Neural progenitor cell (in vitro differentiated cells): ENCODE measurements at regions not wholly inside any gene's neighbourhood (a gene's known extent, or its start where the extent isn't known, plus 50 kb on each side); places are given as distances from the start of the nearest gene placed in this dataset.

Source experiments
- EZH2 ChIP-seq: fragments of 200-600 bp; sonication (generic); IDR thresholded peaks from 2 replicates; pipeline ENCODE4 v1.6.1; 2017; ENCODE audit warnings: antibody characterized with exemption, mild to moderate bottlenecking, moderate library complexity
- TF ChIP-seq, protein P1 (sequence below): fragments of 200-600 bp; sonication (generic); IDR thresholded peaks from 2 replicates; pipeline ENCODE4 v1.5.1; 2017; ENCODE audit warnings: antibody characterized with exemption, mild to moderate bottlenecking

DNA sequence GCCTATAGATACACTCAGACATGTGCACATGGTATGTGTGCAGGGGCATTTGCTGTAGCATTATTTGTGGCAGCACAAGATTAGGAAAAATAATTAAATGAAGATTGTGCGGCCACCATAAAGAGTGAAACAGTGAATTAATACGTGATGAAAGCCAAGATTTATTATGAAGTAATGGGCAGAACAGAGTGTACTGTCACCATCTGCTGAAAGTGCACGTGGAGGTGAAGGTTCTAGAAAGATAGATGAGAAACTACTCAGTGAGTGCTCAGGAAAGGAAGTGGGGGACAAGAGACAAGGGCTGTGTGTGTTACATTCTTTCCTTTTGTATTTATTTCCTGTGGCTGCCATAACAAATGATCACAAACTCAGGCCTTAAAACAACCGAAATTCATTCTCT lies 246.1 kb upstream of the ATP10A start:
- TF ChIP-seq, protein P1, sequence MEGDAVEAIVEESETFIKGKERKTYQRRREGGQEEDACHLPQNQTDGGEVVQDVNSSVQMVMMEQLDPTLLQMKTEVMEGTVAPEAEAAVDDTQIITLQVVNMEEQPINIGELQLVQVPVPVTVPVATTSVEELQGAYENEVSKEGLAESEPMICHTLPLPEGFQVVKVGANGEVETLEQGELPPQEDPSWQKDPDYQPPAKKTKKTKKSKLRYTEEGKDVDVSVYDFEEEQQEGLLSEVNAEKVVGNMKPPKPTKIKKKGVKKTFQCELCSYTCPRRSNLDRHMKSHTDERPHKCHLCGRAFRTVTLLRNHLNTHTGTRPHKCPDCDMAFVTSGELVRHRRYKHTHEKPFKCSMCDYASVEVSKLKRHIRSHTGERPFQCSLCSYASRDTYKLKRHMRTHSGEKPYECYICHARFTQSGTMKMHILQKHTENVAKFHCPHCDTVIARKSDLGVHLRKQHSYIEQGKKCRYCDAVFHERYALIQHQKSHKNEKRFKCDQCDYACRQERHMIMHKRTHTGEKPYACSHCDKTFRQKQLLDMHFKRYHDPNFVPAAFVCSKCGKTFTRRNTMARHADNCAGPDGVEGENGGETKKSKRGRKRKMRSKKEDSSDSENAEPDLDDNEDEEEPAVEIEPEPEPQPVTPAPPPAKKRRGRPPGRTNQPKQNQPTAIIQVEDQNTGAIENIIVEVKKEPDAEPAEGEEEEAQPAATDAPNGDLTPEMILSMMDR: no peak
- no peak for TF ChIP-seq EZH2
